ENCODE measurements at regions not wholly inside any gene's neighbourhood (a gene's known extent, or its start where the extent isn't known, plus 50 kb on each side); places are given as distances from the start of the nearest gene placed in this dataset.

GRCh38 chr2:125543968-125544514 lies 1111.9 kb upstream of the GYPC start:
- no peak for TF ChIP-seq CTCF (IDR thresholded peaks at IDR 0.05; ENCODE audit: low read length)
- TF ChIP-seq EZH2phosphoT487 (IDR thresholded peaks at IDR 0.05; ENCODE audit: low read length) = no peak
